K562 (cell line): ENCODE measurements at regions not wholly inside any gene's neighbourhood (a gene's known extent, or its start where the extent isn't known, plus 50 kb on each side); places are given as distances from the start of the nearest gene placed in this dataset.

Experiments
- BHLHE40 ChIP-seq: IDR thresholded peaks from 2 replicates; pipeline ENCODE4 v1.6.1; 2011; ENCODE audit warnings: low read length, improper control_type of control experiment
- CBFA2T2 ChIP-seq: fragments of 450-650 bp; conservative IDR thresholded peaks from 2 replicates; pipeline ENCODE4 v1.6.1; 2017; ENCODE audit warnings: mild to moderate bottlenecking
- ELF1 ChIP-seq: fragments of 200-800 bp; sonication (Bioruptor generic); IDR thresholded peaks from 2 replicates; pipeline ENCODE4 v1.6.1; 2016; ENCODE audit warnings: missing genetic modification characterization, missing compliant biosample characterization
- ZFX ChIP-seq: sonication (generic); formaldehyde crosslinking; IDR thresholded peaks from 2 replicates; pipeline ENCODE4 v1.8.0; 2022; ENCODE audit warnings: mild to moderate bottlenecking, missing genetic modification reagents, moderate library complexity
- ZNF124 ChIP-seq: sonication (generic); formaldehyde crosslinking; IDR thresholded peaks from 2 replicates; pipeline ENCODE4 v1.8.1; 2022; ENCODE audit warnings: missing genetic modification reagents
- TF ChIP-seq, protein P1 (sequence below), 3 experiments: IDR thresholded peaks in 2 of 3; conservative IDR thresholded peaks in 1 of 3; 2 replicates each; pipeline ENCODE4 v1.5.1; 2011 to 2012; ENCODE audit warnings: low read length in 3 of 3, mild to moderate bottlenecking in 3 of 3, control low read depth in 2 of 3, improper control_type of control experiment in 1 of 3, inconsistent platforms in 1 of 3, low read depth in 1 of 3, mixed read lengths in 1 of 3, moderate library complexity in 1 of 3; ENCODE audit not compliant: insufficient read depth in 2 of 3

- TF ChIP-seq BHLHE40 (no peak), CBFA2T2 (no peak), ZNF124 (CRISPR knock-in tag) (no peak), ELF1 (tag) (no peak), ZFX (CRISPR knock-in tag) (no peak)
- TF ChIP-seq, protein P1, sequence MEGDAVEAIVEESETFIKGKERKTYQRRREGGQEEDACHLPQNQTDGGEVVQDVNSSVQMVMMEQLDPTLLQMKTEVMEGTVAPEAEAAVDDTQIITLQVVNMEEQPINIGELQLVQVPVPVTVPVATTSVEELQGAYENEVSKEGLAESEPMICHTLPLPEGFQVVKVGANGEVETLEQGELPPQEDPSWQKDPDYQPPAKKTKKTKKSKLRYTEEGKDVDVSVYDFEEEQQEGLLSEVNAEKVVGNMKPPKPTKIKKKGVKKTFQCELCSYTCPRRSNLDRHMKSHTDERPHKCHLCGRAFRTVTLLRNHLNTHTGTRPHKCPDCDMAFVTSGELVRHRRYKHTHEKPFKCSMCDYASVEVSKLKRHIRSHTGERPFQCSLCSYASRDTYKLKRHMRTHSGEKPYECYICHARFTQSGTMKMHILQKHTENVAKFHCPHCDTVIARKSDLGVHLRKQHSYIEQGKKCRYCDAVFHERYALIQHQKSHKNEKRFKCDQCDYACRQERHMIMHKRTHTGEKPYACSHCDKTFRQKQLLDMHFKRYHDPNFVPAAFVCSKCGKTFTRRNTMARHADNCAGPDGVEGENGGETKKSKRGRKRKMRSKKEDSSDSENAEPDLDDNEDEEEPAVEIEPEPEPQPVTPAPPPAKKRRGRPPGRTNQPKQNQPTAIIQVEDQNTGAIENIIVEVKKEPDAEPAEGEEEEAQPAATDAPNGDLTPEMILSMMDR (IDR thresholded peaks at IDR 0.05 in 2 of 3, conservative IDR thresholded peaks at IDR 0.05 in 1 of 3; ENCODE audit: insufficient read depth in 2 of 3, low read depth in 1 of 3, low read length in 3 of 3): no peak
These were observed 85.5 kb downstream of the ANXA1 start for GRCh38 chr9:73237140-73237539.
